Ovary (tissue), 7 donors: ENCODE measurements at regions not wholly inside any gene's neighbourhood (a gene's known extent, or its start where the extent isn't known, plus 50 kb on each side); places are given as distances from the start of the nearest gene placed in this dataset.
A peak's percentile ranks its signal among the peaks of the same experiment; 100 is the strongest.

Experiments
- DNase-seq, 5 donors: peaks; one replicate each; pipeline ENCODE4 v3.0.0-alpha.2; 2019 to 2020
- H3K27ac ChIP-seq, 2 donors: fragments of 200-600 bp; one replicate each; pipeline versions ENCODE4 v1.5.1 to v1.8.0; 2019 to 2022
- H3K27me3 ChIP-seq: fragments of 200-600 bp; one replicate; pipeline ENCODE4 v1.8.0; 2022
- H3K36me3 ChIP-seq: fragments of 200-600 bp; sonication (generic); one replicate; pipeline ENCODE4 v1.5.1; 2019
- H3K4me1 ChIP-seq: one replicate; pipeline ENCODE4 v1.8.1; 2013; ENCODE audit warnings: mild to moderate bottlenecking, moderate library complexity; ENCODE audit not compliant: insufficient read depth
- H3K4me3 ChIP-seq: fragments of 200-600 bp; sonication (generic); one replicate; pipeline ENCODE4 v1.5.1; 2017
- H3K9me3 ChIP-seq, 2 donors: fragments of 200-600 bp in 1 of 2; sonication (generic) in 1 of 2; one replicate each; pipeline versions ENCODE4 v1.5.1 to v1.8.1; 2013 to 2019; ENCODE audit warnings: mild to moderate bottlenecking in 1 of 2, moderate library complexity in 1 of 2
- EP300 ChIP-seq: sonication (generic); formaldehyde crosslinking; IDR thresholded peaks from one replicate; pipeline ENCODE4 v1.6.1; 2017; ENCODE audit warnings: antibody characterized with exemption
- POLR2A ChIP-seq: fragments of 450-650 bp; IDR thresholded peaks from one replicate; pipeline ENCODE4 v1.6.1; 2017; ENCODE audit warnings: antibody characterized with exemption, mild to moderate bottlenecking, moderate library complexity
- WGBS, 3 donors: extraction: QIAGEN DNeasy Blood & Tissue Kit in 1 of 3; methylation state at CpG; one replicate each; pipeline versions ENCODE4 v1.1.5 to v1.1.7; 2013 to 2017; 5-methylcytosine and 5-hydroxymethylcytosine counted together
- intact Hi-C, 4 donors: fragments of 100-400 bp; cut with DNase I; formaldehyde crosslinking; loops; one replicate each; pipeline versions ENCODE4 v1.11.0 to v1.15.1; 2022 to 2023
- TF ChIP-seq, protein P1 (sequence below), 3 donors: fragments of 450-650 bp in 2 of 3; fragments of 200-600 bp in 1 of 3; IDR thresholded peaks; one replicate each; pipeline versions ENCODE4 v1.5.1 to v1.8.0; 2016 to 2022; ENCODE audit warnings: antibody characterized with exemption in 3 of 3, mild to moderate bottlenecking in 1 of 3
- donor health status: DM: no; HTN: no; CAD: no; lungs with moderate emphysema.
- donor health status: DM: no; HTN: no; CAD: no.
- donor health status: Bipolar disorder and iron deficiency.
- donor health status: DM: no; HTN: no; CAD: no.
- donor health status: DM: yes; HTN: yes; CAD: no.

DNA sequence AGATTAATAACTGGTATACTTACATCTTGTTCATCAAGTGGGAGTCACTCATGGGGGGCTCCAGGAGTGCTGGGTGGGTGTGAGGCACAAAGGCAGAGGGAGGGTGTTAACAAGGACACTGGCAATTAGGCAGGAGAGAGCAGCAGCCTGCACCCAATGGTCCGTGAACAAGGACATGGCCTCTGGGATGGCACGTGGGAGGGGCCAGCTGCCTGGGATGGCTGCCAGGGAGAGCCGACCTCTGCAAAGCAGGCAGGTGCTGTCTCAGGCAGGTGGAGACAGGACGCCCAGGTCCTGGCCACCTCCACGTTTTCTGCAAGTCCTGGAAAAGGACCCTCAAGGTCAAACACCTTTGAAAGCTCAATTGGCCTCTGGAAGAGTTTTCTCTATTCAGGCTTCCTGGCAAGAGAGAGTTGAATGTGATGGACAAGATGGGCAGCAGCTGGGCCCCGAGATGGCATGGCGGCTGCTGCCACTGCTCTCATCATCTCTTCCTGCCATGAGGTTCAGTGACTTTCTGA, 257.1 kb downstream of the BUD13 start:
- no peak overlapping the region for H3K27ac ChIP-seq
- no peak overlapping the region for H3K4me3 ChIP-seq
- H3K36me3 ChIP-seq: no peaks in the 10 kb centered on the region
- H3K9me3 ChIP-seq: no peaks in the 10 kb centered on the region
- TF ChIP-seq POLR2A (no peak), EP300 (no peak)
- TF ChIP-seq, protein P1, sequence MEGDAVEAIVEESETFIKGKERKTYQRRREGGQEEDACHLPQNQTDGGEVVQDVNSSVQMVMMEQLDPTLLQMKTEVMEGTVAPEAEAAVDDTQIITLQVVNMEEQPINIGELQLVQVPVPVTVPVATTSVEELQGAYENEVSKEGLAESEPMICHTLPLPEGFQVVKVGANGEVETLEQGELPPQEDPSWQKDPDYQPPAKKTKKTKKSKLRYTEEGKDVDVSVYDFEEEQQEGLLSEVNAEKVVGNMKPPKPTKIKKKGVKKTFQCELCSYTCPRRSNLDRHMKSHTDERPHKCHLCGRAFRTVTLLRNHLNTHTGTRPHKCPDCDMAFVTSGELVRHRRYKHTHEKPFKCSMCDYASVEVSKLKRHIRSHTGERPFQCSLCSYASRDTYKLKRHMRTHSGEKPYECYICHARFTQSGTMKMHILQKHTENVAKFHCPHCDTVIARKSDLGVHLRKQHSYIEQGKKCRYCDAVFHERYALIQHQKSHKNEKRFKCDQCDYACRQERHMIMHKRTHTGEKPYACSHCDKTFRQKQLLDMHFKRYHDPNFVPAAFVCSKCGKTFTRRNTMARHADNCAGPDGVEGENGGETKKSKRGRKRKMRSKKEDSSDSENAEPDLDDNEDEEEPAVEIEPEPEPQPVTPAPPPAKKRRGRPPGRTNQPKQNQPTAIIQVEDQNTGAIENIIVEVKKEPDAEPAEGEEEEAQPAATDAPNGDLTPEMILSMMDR (IDR thresholded peaks at IDR 0.05): no peak
- no peaks in the 10 kb centered on the region for H3K27me3 ChIP-seq
- H3K4me1 ChIP-seq: no peaks in the 10 kb centered on the region
- intact Hi-C loops: no loop called here
- 55 to 62% (median 56%) methylated on average over 7 of the region's 7 CpGs for WGBS, 3 donors
- DNase-seq: peak in 1 of 5 donors; percentile 7

DNA sequence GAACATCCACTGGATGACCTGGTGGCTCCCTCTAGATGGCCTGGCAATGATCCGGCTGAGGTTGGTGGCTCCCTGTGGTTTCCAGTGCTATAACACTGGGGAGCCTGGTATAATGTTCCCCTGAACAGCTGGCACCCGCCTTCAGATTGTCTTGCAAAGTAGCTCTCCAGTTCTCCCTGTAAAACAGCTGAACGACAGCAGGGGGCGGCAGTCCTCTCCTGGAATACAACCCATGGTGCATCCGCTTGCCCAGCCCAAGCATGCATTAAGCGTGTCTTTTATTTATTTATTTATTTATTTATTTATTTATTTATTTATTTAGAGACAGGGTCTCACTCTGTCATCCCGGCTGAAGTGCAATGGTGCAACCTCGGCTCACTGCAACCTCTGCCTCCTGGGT, 258.9 kb downstream of the BUD13 start:
- no peak overlapping the region for H3K27ac ChIP-seq
- H3K9me3 ChIP-seq: no peaks in the 10 kb centered on the region
- TF ChIP-seq EP300 (no peak), POLR2A (no peak)
- TF ChIP-seq, protein P1 (IDR thresholded peaks at IDR 0.05): no peak
- H3K36me3 ChIP-seq: no peaks in the 10 kb centered on the region
- intact Hi-C loops: no loop called here
- H3K4me3 ChIP-seq: no peak overlapping the region
- 69 to 72% (median 70%) methylated on average over 8 of the region's 8 CpGs for WGBS, 3 donors
- no peaks in the 10 kb centered on the region for H3K27me3 ChIP-seq
- no peaks in the 10 kb centered on the region for H3K4me1 ChIP-seq
- DNase-seq: no peak

- Histone ChIP-seq H3K9me3 (no peaks in the 10 kb centered on the region), H3K27ac (no peak overlapping the region), H3K4me3 (no peak overlapping the region), H3K27me3 (no peaks in the 10 kb centered on the region), H3K4me1 (no peaks in the 10 kb centered on the region), H3K36me3 (no peaks in the 10 kb centered on the region)
- DNase-seq: no peak
- no peak for TF ChIP-seq EP300
- TF ChIP-seq, protein P1 (IDR thresholded peaks at IDR 0.05): no peak
- TF ChIP-seq POLR2A: no peak
- intact Hi-C loops: no loop called here
- 64 to 71% (median 69%) methylated on average over 8 of the region's 8 CpGs for WGBS, 3 donors
Measured at GRCh38 chr11:116513278-116513823, 259.4 kb downstream of the BUD13 start.

DNA sequence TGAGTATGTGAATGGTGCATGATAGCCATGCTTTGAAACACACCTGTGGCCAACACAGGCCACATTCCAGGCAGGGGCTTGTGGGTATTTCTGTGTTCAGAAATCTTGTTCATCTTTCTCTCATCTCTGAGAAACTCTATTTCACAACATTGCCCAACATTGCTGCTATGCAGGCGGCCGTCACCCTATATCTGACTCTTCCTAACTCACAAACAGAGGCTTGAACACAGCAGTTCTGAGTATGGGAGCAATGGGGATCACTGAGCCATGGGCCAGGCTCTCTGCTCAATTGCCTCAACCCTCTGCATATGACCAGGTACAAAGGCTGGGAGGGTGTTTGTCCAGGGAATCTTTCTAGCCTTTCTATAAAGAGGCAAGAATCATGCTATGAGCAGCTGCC, 259.9 kb downstream of the BUD13 start:
- H3K27me3 ChIP-seq: no peaks in the 10 kb centered on the region
- no peaks in the 10 kb centered on the region for H3K36me3 ChIP-seq
- WGBS, 3 donors: 87 to 100% (median 96%) methylated on average over 2 of the region's 2 CpGs
- TF ChIP-seq EP300 (no peak), POLR2A (no peak)
- TF ChIP-seq, protein P1 (IDR thresholded peaks at IDR 0.05): no peak
- no peaks in the 10 kb centered on the region for H3K9me3 ChIP-seq
- H3K4me1 ChIP-seq: no peaks in the 10 kb centered on the region
- no peak for DNase-seq
- H3K4me3 ChIP-seq: no peak overlapping the region
- no peak overlapping the region for H3K27ac ChIP-seq
- intact Hi-C loops: no loop called here
